IMR-90 (cell line): ENCODE measurements at regions not wholly inside any gene's neighbourhood (a gene's known extent, or its start where the extent isn't known, plus 50 kb on each side); places are given as distances from the start of the nearest gene placed in this dataset.

Experiments
- ATAC-seq: fragments of 200-7000 bp; cut with Tn5 transposase; 2 replicates; pipeline ENCODE4 v1.9.1; 2020; ENCODE audit warnings: low read depth, mild to moderate bottlenecking, moderate library complexity
- BruUV-seq: library from RNA; stranded (reverse); fragments of 400-500 nt; replicated peaks from 2 replicates; lab custom pipeline; 2021; lab: Mats Ljungman, UMichigan
- CTCF ChIA-PET: fragments of 300-600 bp; formaldehyde crosslinking; extraction: SDS; loops from one replicate; lab custom pipeline; 2021; ENCODE audit warnings: antibody characterized with exemption; lab: Yijun Ruan, JAX
- POLR2A ChIA-PET: fragments of 300-600 bp; sonication (Branson Sonifier 250); formaldehyde crosslinking; loops from one replicate; lab custom pipeline; 2022; ENCODE audit warnings: antibody characterized with exemption; ENCODE audit not compliant: unreplicated experiment; lab: Charles Lee
- DNase-seq: peaks from one replicate; pipeline ENCODE4 v3.0.0; 2013
- H2AFZ ChIP-seq: replicated peaks from 2 replicates; pipeline ENCODE3; 2013; ENCODE audit warnings: low read length, mild to moderate bottlenecking; ENCODE audit not compliant: poor library complexity
- H2AK5ac ChIP-seq: 2 replicates; pipeline ENCODE4 v1.6.1; 2013; ENCODE audit warnings: low read depth, low read length, inconsistent platforms
- H2AK9ac ChIP-seq: replicated peaks from 2 replicates; pipeline ENCODE3; 2013; ENCODE audit warnings: mild to moderate bottlenecking, low read depth, low read length, moderate library complexity; ENCODE audit not compliant: poor library complexity
- H2BK120ac ChIP-seq: 2 replicates; pipeline ENCODE4 v1.6.1; 2013; ENCODE audit warnings: low read depth, low read length, inconsistent platforms
- H2BK15ac ChIP-seq: 3 replicates; pipeline ENCODE4 v1.6.1; 2013; ENCODE audit warnings: low read depth, low read length, inconsistent platforms
- H2BK20ac ChIP-seq: 2 replicates; pipeline ENCODE4 v1.6.1; 2013; ENCODE audit warnings: low read depth, mild to moderate bottlenecking, inconsistent platforms, low read length, moderate library complexity
- H2BK5ac ChIP-seq: 2 replicates; pipeline ENCODE4 v1.6.1; 2013; ENCODE audit warnings: mild to moderate bottlenecking, low read depth, low read length, inconsistent platforms; ENCODE audit not compliant: poor library complexity, severe bottlenecking
- H3K14ac ChIP-seq: replicated peaks from 2 replicates; pipeline ENCODE4 v1.6.1; 2013; ENCODE audit warnings: low read depth, low read length, inconsistent platforms
- H3K18ac ChIP-seq: 2 replicates; pipeline ENCODE4 v1.6.1; 2013; ENCODE audit warnings: low read depth, low read length, control low read depth
- H3K23ac ChIP-seq: 2 replicates; pipeline ENCODE4 v1.6.1; 2013; ENCODE audit warnings: low read depth, low read length, inconsistent platforms
- H3K27ac ChIP-seq: 2 replicates; pipeline ENCODE4 v1.5.1; 2013; ENCODE audit warnings: mild to moderate bottlenecking, control low read depth, low read length; ENCODE audit not compliant: insufficient read depth
- H3K27me3 ChIP-seq: 2 replicates; pipeline ENCODE4 v1.6.1; 2013; ENCODE audit warnings: low read length; ENCODE audit not compliant: control insufficient read depth, insufficient read depth
- H3K36me3 ChIP-seq: 2 replicates; pipeline ENCODE4 v1.6.1; 2013; ENCODE audit warnings: low read length, mixed read lengths; ENCODE audit not compliant: control insufficient read depth, insufficient read depth
- H3K4ac ChIP-seq: 2 replicates; pipeline ENCODE4 v1.6.1; 2013; ENCODE audit warnings: low read depth, low read length, inconsistent platforms
- H3K4me1 ChIP-seq: 2 replicates; pipeline ENCODE4 v1.6.1; 2013; ENCODE audit warnings: low read length, mixed read lengths; ENCODE audit not compliant: control insufficient read depth, insufficient read depth
- H3K4me2 ChIP-seq: 2 replicates; pipeline ENCODE4 v1.6.1; 2013; ENCODE audit warnings: low read depth, mild to moderate bottlenecking, control low read depth, low read length, moderate library complexity
- H3K4me3 ChIP-seq: 2 replicates; pipeline ENCODE4 v1.5.1; 2013; ENCODE audit warnings: low read depth, mild to moderate bottlenecking, control low read depth, low read length, moderate library complexity; ENCODE audit not compliant: insufficient read depth
- H3K56ac ChIP-seq: 2 replicates; pipeline ENCODE4 v1.6.1; 2013; ENCODE audit warnings: low read length, inconsistent platforms; ENCODE audit not compliant: insufficient read depth; ENCODE audit errors: extremely low read depth
- H3K79me1 ChIP-seq, 2 experiments: 2 replicates each; pipeline ENCODE4 v1.6.1; 2013; ENCODE audit warnings: low read length in 2 of 2, inconsistent platforms in 1 of 2, low read depth in 1 of 2
- H3K9ac ChIP-seq: 2 replicates; pipeline ENCODE4 v1.6.1; 2013; ENCODE audit warnings: low read depth, low read length, control low read depth
- H3K9me1 ChIP-seq: 2 replicates; pipeline ENCODE4 v1.6.1; 2013; ENCODE audit warnings: low read length, inconsistent platforms; ENCODE audit not compliant: insufficient read depth
- H3K9me3 ChIP-seq: 2 replicates; pipeline ENCODE4 v1.6.1; 2013; ENCODE audit warnings: low read length; ENCODE audit not compliant: control insufficient read depth, insufficient read depth
- H4K20me1 ChIP-seq: 2 replicates; pipeline ENCODE4 v1.6.1; 2013; ENCODE audit warnings: low read length, inconsistent platforms; ENCODE audit not compliant: insufficient read depth
- H4K5ac ChIP-seq: 2 replicates; pipeline ENCODE4 v1.6.1; 2013; ENCODE audit warnings: mild to moderate bottlenecking, low read depth, low read length, control low read depth
- H4K8ac ChIP-seq, 2 experiments: 2 replicates each; pipeline ENCODE4 v1.6.1; 2013; ENCODE audit warnings: low read depth in 2 of 2, low read length in 2 of 2, control low read depth in 1 of 2, inconsistent platforms in 1 of 2
- H4K91ac ChIP-seq: 2 replicates; pipeline ENCODE4 v1.6.1; 2013; ENCODE audit warnings: low read depth, low read length, inconsistent platforms; ENCODE audit not compliant: insufficient read depth
- BHLHE40 ChIP-seq: fragments of 150-350 bp; IDR thresholded peaks from 2 replicates; pipeline ENCODE4 v1.6.1; 2016; ENCODE audit warnings: mild to moderate bottlenecking, low read depth, low read length
- CEBPB ChIP-seq: IDR thresholded peaks from 2 replicates; pipeline ENCODE4 v1.6.1; 2012; ENCODE audit warnings: low read depth, low read length, improper control_type of control experiment
- CHD1 ChIP-seq: IDR thresholded peaks from 2 replicates; pipeline ENCODE4 v1.6.1; 2012; ENCODE audit warnings: low read depth, low read length, improper control_type of control experiment
- MAFK ChIP-seq: IDR thresholded peaks from 2 replicates; pipeline ENCODE4 v1.6.1; 2012; ENCODE audit warnings: low read depth, low read length, improper control_type of control experiment
- MAZ ChIP-seq: IDR thresholded peaks from 2 replicates; pipeline ENCODE4 v1.6.1; 2012; ENCODE audit warnings: low read depth, mild to moderate bottlenecking, low read length, improper control_type of control experiment, moderate library complexity, borderline replicate concordance
- NFE2L2 ChIP-seq: fragments of 150-350 bp; IDR thresholded peaks from 2 replicates; pipeline ENCODE4 v1.6.1; 2016; ENCODE audit warnings: low read depth, mild to moderate bottlenecking, low read length
- RFX5 ChIP-seq: IDR thresholded peaks from 2 replicates; pipeline ENCODE4 v1.8.0; 2012; ENCODE audit warnings: low read depth, mild to moderate bottlenecking, low read length, moderate library complexity
- SMC3 ChIP-seq: fragments of 150-350 bp; IDR thresholded peaks from 2 replicates; pipeline ENCODE4 v1.6.1; 2016; ENCODE audit warnings: low read depth, mild to moderate bottlenecking, antibody characterized with exemption, low read length, moderate library complexity
- WGBS, 2 experiments: methylation state at CpG; one replicate each; pipeline versions ENCODE4 v1.1.5 to v1.1.7; 2013; ENCODE audit warnings: missing lambda C conversion rate in 2 of 2; ENCODE audit not compliant: insufficient read length in 1 of 2; ENCODE audit errors: extremely low coverage in 2 of 2; 5-methylcytosine and 5-hydroxymethylcytosine counted together
- dilution Hi-C: fragments of 300-500 bp; cut with HindIII; formaldehyde crosslinking; loops from one replicate; pipeline ENCODE4 v1.14.3; 2018; ENCODE audit warnings: low sequenced_read_pairs; ENCODE audit not compliant: unreplicated experiment
- in situ Hi-C: fragments of 300-500 bp; cut with MboI; formaldehyde crosslinking; loops from 3 replicates; pipeline ENCODE4 v1.14.3; 2019; ENCODE audit warnings: low sequenced_read_pairs, inconsistent platforms, mixed read lengths
- intact Hi-C: fragments of 100-400 bp; cut with micrococcal nuclease; formaldehyde crosslinking; loops from 2 replicates; pipeline ENCODE4 v1.10.0; 2022
- TF ChIP-seq, protein P1 (sequence below): fragments of 150-350 bp; IDR thresholded peaks from 2 replicates; pipeline ENCODE4 v1.6.1; 2017; ENCODE audit warnings: mild to moderate bottlenecking, antibody characterized with exemption, low read length, low read depth
- TF ChIP-seq, protein P2 (sequence below): conservative IDR thresholded peaks from 2 replicates; pipeline ENCODE4 v1.5.1; 2012; ENCODE audit warnings: mild to moderate bottlenecking, low read depth, low read length, improper control_type of control experiment

DNA sequence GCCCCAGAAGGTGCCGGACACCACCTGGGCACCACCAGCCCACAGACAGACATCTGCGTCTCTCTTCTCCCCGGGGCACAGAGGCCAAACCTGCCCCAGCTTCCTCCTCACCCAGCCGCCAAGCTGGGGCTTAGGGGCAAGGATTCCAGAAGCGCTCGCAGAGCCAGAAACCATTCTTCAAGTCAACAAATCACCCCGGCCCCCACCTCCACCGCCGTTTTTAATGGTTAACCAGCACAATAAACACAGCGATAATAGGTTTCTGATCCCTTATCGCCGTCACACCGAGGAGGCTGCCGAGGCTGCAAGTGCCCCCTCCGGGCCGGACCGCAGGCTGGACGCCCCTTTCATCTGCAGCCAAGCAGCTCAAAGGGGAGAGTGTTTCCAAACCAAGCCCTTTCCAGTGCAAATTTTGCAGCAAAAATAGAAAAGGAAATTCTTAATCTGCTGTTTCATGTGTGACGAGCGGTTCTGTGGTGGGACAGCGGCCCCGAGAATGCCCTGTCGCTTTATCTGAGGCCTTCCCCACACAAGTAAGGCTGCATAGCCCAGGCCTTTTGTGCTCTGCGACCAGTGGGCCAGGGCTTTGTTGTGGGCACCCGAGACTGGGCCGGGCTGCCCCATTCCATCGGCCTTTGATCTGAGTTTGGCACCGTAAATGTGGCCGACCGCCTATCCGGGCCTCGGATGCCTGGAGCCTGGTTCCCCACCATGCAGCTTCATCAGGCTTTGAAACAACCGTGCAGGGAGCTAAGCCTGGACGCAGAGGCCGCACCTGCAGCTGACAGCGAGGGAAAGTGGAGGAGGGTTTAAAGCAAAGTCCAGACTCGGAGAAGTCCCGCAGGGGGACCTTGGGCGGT, 83.2 kb downstream of the FOXL3 start (continued):
- TF ChIP-seq, protein P1, sequence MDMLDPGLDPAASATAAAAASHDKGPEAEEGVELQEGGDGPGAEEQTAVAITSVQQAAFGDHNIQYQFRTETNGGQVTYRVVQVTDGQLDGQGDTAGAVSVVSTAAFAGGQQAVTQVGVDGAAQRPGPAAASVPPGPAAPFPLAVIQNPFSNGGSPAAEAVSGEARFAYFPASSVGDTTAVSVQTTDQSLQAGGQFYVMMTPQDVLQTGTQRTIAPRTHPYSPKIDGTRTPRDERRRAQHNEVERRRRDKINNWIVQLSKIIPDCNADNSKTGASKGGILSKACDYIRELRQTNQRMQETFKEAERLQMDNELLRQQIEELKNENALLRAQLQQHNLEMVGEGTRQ, result no peak

DNA sequence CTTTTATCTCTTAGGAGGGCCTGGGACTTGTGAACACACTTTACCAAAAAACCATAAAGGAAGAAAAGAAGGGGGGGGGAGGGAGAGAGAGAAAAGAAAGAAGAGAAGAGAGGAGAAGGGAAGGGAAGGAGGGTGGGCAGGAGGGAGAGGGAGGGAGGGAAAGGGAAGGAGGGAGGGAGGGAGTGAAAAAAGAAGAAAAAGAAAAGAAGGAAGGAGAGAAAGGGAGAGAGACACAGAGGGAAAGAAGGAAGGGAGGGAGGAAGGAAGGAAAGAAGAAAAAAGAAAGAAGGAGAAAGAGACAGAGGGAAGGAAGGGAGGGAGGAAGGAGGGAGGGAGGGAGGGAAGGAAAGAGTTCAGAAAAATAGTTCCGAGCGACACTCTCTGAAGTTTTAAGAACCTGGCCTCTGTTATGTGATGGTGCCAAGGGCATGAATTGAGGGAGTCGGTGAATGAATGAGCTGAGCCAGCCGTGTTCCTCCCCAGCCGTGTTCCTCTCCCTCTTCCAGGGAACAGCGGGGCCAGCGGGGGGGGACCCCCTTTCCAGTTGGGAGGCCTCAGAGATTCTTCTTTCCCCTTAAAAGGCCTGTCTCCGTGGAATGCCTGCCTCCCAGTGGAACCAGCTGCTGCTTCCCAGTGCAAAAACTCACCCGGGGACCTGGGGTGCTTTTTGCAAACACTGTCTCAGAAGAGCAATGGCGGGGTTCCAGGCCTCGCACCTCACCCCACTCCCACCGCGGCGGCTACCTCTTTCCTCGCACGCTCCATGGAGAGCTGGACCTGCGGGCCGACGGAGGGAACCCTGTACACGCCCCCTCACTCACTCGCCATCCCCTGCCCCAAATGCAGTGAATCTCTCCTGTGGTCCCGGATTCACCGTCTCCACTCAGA, 84.1 kb downstream of the FOXL3 start:
- Histone ChIP-seq H3K9ac (no peak overlapping the region), H2AK5ac (no peak overlapping the region), H3K4me3 (no peak overlapping the region), H3K9me1 (0 out of 2 replicates have a peak, but pooled peaks cover 4% of the 10 kb centered on the region), H3K18ac (no peak overlapping the region), H2AFZ (no peak overlapping the region), H3K14ac (no peak overlapping the region), H2BK20ac (no peak overlapping the region), H3K27me3 (peaks cover 52% of the 10 kb centered on the region), H2AK9ac (no peak overlapping the region), H4K8ac (no peak overlapping the region), H4K5ac (no peak overlapping the region), H3K4ac (no peak overlapping the region), H2BK15ac (no peak overlapping the region), H3K27ac (no peak overlapping the region), H3K4me2 (no peak overlapping the region), H2BK5ac (no peak overlapping the region), H3K4me1 (no peaks in the 10 kb centered on the region), H3K79me1 (no peaks in the 10 kb centered on the region), H3K23ac (no peak overlapping the region), H2BK120ac (no peak overlapping the region), H4K91ac (no peak overlapping the region), H4K20me1 (no peaks in the 10 kb centered on the region; the same call in 1 of the 2 replicates), H3K9me3 (no peaks in the 10 kb centered on the region; the same call in 1 of the 2 replicates), H3K56ac (no peak overlapping the region), H3K36me3 (no peaks in the 10 kb centered on the region)
- intact Hi-C loops, result no loop called here
- in situ Hi-C loops, result no loop called here
- WGBS, 2 experiments, result 49% methylated on average over 8 of the region's 23 CpGs; no CpG with 5 or more reads in 1 of the 2 experiments
- POLR2A ChIA-PET, result no interaction called here
- dilution Hi-C loops, result no loop called here
- DNase-seq (no peak), ATAC-seq (no peak)
- no TSS peak for BruUV-seq
- CTCF ChIA-PET, result no interaction called here
- TF ChIP-seq NFE2L2 (no peak), CEBPB (no peak), CHD1 (no peak), RFX5 (no peak), SMC3 (no peak), BHLHE40 (no peak), MAZ (no peak), MAFK (no peak)
- TF ChIP-seq, protein P2, sequence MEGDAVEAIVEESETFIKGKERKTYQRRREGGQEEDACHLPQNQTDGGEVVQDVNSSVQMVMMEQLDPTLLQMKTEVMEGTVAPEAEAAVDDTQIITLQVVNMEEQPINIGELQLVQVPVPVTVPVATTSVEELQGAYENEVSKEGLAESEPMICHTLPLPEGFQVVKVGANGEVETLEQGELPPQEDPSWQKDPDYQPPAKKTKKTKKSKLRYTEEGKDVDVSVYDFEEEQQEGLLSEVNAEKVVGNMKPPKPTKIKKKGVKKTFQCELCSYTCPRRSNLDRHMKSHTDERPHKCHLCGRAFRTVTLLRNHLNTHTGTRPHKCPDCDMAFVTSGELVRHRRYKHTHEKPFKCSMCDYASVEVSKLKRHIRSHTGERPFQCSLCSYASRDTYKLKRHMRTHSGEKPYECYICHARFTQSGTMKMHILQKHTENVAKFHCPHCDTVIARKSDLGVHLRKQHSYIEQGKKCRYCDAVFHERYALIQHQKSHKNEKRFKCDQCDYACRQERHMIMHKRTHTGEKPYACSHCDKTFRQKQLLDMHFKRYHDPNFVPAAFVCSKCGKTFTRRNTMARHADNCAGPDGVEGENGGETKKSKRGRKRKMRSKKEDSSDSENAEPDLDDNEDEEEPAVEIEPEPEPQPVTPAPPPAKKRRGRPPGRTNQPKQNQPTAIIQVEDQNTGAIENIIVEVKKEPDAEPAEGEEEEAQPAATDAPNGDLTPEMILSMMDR, result no peak
- TF ChIP-seq, protein P1, result no peak
